ENCODE measurements at regions not wholly inside any gene's neighbourhood (a gene's known extent, or its start where the extent isn't known, plus 50 kb on each side); places are given as distances from the start of the nearest gene placed in this dataset.
"Not testable (repeated sequence)": the region's sequence is repeated elsewhere in the genome, so short reads cannot be mapped to it uniquely, and the experiment has no call there.

GRCh38 chr9:135397142-135397541 lies 82.4 kb upstream of the PPP1R26 start:
- DNase-seq (ENCODE audit: extremely low read depth, low read depth): no peak

GRCh38 chr9:135399000-135399649 lies 80.5 kb upstream of the PPP1R26 start:
- no peak for DNase-seq (ENCODE audit: extremely low read depth, low read depth)

GRCh38 chr9:135400496-135400895 lies 79.1 kb upstream of the PPP1R26 start:
- DNase-seq (ENCODE audit: extremely low read depth, low read depth): no peak

- no peak for DNase-seq (ENCODE audit: extremely low read depth, low read depth)
Observed at GRCh38 chr9:135401218-135401617, 78.4 kb upstream of the PPP1R26 start.

GRCh38 chr9:135402048-135402738 lies 77.4 kb upstream of the PPP1R26 start:
- no peak for DNase-seq (ENCODE audit: extremely low read depth, low read depth)

- DNase-seq (ENCODE audit: extremely low read depth, low read depth): no peak
Observed at GRCh38 chr9:135402739-135403695, 76.6 kb upstream of the PPP1R26 start.

- DNase-seq (ENCODE audit: extremely low read depth, low read depth): no peak
Observed at GRCh38 chr9:135403733-135404450, 75.7 kb upstream of the PPP1R26 start.

GRCh38 chr9:135404451-135405144 lies 75.0 kb upstream of the PPP1R26 start:
- DNase-seq (ENCODE audit: extremely low read depth, low read depth): no peak

- DNase-seq (ENCODE audit: extremely low read depth, low read depth): not testable (repeated sequence)
Observed at GRCh38 chr9:135405145-135405464, 74.5 kb upstream of the PPP1R26 start.

GRCh38 chr9:135408476-135409254 lies 70.9 kb upstream of the PPP1R26 start:
- DNase-seq (ENCODE audit: extremely low read depth, low read depth): no peak

GRCh38 chr9:135409286-135410200 lies 70.0 kb upstream of the PPP1R26 start:
- no peak for DNase-seq (ENCODE audit: extremely low read depth, low read depth)

- no peak for DNase-seq (ENCODE audit: extremely low read depth, low read depth)
Observed at GRCh38 chr9:135410421-135410820, 69.2 kb upstream of the PPP1R26 start.

GRCh38 chr9:135410831-135411473 lies 68.6 kb upstream of the PPP1R26 start:
- no peak for DNase-seq (ENCODE audit: extremely low read depth, low read depth)

GRCh38 chr9:135411605-135412004 lies 68.0 kb upstream of the PPP1R26 start:
- not testable (repeated sequence) for DNase-seq (ENCODE audit: extremely low read depth, low read depth)

GRCh38 chr9:135412315-135413085 lies 67.1 kb upstream of the PPP1R26 start:
- DNase-seq (ENCODE audit: extremely low read depth, low read depth): peak; percentile 58

- no peak for DNase-seq (ENCODE audit: extremely low read depth, low read depth)
Observed at GRCh38 chr9:135413086-135413375, 66.6 kb upstream of the PPP1R26 start.

- no peak for DNase-seq (ENCODE audit: extremely low read depth, low read depth)
Observed at GRCh38 chr9:135413461-135413860, 66.1 kb upstream of the PPP1R26 start.
